HG03139 (cell line): ENCODE measurements at regions not wholly inside any gene's neighbourhood (a gene's known extent, or its start where the extent isn't known, plus 50 kb on each side); places are given as distances from the start of the nearest gene placed in this dataset.
A peak's percentile ranks its signal among the peaks of the same experiment; 100 is the strongest.
"Not testable (repeated sequence)": the region's sequence is repeated elsewhere in the genome, so short reads cannot be mapped to it uniquely, and the experiment has no call there.

Experiments used
- ATAC-seq: cut with Tn5 transposase; IDR thresholded peaks from one replicate; pipeline ENCODE4 v1.9.1; 2021; ENCODE audit not compliant: unreplicated experiment

GRCh38 chr2:230593765-230594164 lies 118.9 kb upstream of the CAB39 start:
- ATAC-seq = no peak

- no peak for ATAC-seq
Observed at GRCh38 chr2:230594286-230594840, 118.3 kb upstream of the CAB39 start.

GRCh38 chr2:230599853-230600252 lies 112.8 kb upstream of the CAB39 start:
- ATAC-seq = no peak

- ATAC-seq = no peak
Observed at GRCh38 chr2:230600285-230600684, 112.4 kb upstream of the CAB39 start.

GRCh38 chr2:230600881-230601280 lies 111.8 kb upstream of the CAB39 start:
- no peak for ATAC-seq

GRCh38 chr2:230601510-230601909 lies 111.1 kb upstream of the CAB39 start:
- ATAC-seq = peak; percentile 40

- peak; percentile 68 for ATAC-seq
Observed at GRCh38 chr2:230602562-230603230, 109.9 kb upstream of the CAB39 start.

- not testable (repeated sequence) for ATAC-seq
Observed at GRCh38 chr2:230603317-230603716, 109.3 kb upstream of the CAB39 start.

- ATAC-seq = not testable (repeated sequence)
Observed at GRCh38 chr2:230604158-230604557, 108.5 kb upstream of the CAB39 start.

- no peak for ATAC-seq
Observed at GRCh38 chr2:230614040-230614439, 98.6 kb upstream of the CAB39 start.

GRCh38 chr2:230614913-230615332 lies 97.7 kb upstream of the CAB39 start:
- ATAC-seq = peak; percentile 72

- ATAC-seq = not testable (repeated sequence)
Observed at GRCh38 chr2:230617256-230617706, 95.4 kb upstream of the CAB39 start.

GRCh38 chr2:230619491-230619890 lies 93.2 kb upstream of the CAB39 start:
- ATAC-seq = no peak

- not testable (repeated sequence) for ATAC-seq
Observed at GRCh38 chr2:230625220-230625619, 87.4 kb upstream of the CAB39 start.

- not testable (repeated sequence) for ATAC-seq
Observed at GRCh38 chr2:230627091-230627490, 85.6 kb upstream of the CAB39 start.

GRCh38 chr2:230627806-230628724 lies 84.6 kb upstream of the CAB39 start:
- no peak for ATAC-seq

GRCh38 chr2:230631470-230631869 lies 81.2 kb upstream of the CAB39 start:
- no peak for ATAC-seq

GRCh38 chr2:230634146-230634545 lies 78.5 kb upstream of the CAB39 start:
- ATAC-seq = no peak

GRCh38 chr2:230634721-230635313 lies 77.8 kb upstream of the CAB39 start:
- not testable (repeated sequence) for ATAC-seq

GRCh38 chr2:230636684-230637271 lies 75.9 kb upstream of the CAB39 start:
- no peak for ATAC-seq

- not testable (repeated sequence) for ATAC-seq
Observed at GRCh38 chr2:230637486-230637885, 75.2 kb upstream of the CAB39 start.
